HCT116 (cell line): ENCODE measurements at regions not wholly inside any gene's neighbourhood (a gene's known extent, or its start where the extent isn't known, plus 50 kb on each side); places are given as distances from the start of the nearest gene placed in this dataset.

Experiments used
- ATAC-seq: fragments of 200-7000 bp; cut with Tn5 transposase; 2 replicates; pipeline ENCODE4 v1.9.1; 2020; ENCODE audit warnings: mild to moderate bottlenecking, moderate library complexity
- BruUV-seq: library from RNA; stranded (reverse); fragments of 400-500 nt; replicated peaks from 2 replicates; lab custom pipeline; 2021; lab: Mats Ljungman, UMichigan
- CTCF ChIA-PET: fragments of 300-600 bp; sonication (Branson Sonifier 250); formaldehyde crosslinking; loops from one replicate; lab custom pipeline; 2021; ENCODE audit warnings: antibody characterized with exemption; lab: Charles Lee
- POLR2A ChIA-PET: fragments of 300-600, 350-600 bp; sonication (Branson Sonifier 250); formaldehyde crosslinking; loops from one replicate; lab custom pipeline; 2021; ENCODE audit warnings: antibody characterized with exemption; lab: Charles Lee
- RAD21 ChIA-PET, 2 experiments: fragments of 300-600 bp; sonication (Branson Sonifier 250); formaldehyde crosslinking; loops; one replicate each; lab custom pipeline; 2023; ENCODE audit warnings: low total read pairs in 2 of 2; ENCODE audit not compliant: uncharacterized antibody in 2 of 2, unreplicated experiment in 2 of 2, low non-redundant PET in 1 of 2; lab: Charles Lee
- DNase-seq: peaks from one replicate; pipeline ENCODE4 v3.0.0-alpha.2; 2010; ENCODE audit warnings: low read depth, low spot score
- H2AFZ ChIP-seq: fragments of 200-600 bp; shearing (Covaris generic), sonication (generic); 2 replicates; pipeline ENCODE4 v1.6.1; 2017; ENCODE audit warnings: low read depth, mixed run types, mixed read lengths, antibody characterized with exemption, low read length; ENCODE audit not compliant: poor library complexity, severe bottlenecking
- H3K27ac ChIP-seq: 2 replicates; pipeline ENCODE4 v1.5.1; 2012; ENCODE audit warnings: low read depth, low read length
- H3K27me3 ChIP-seq: fragments of 200-600 bp; sonication (generic); 2 replicates; pipeline ENCODE4 v1.6.1; 2016; ENCODE audit warnings: mixed run types, low read length, mixed read lengths; ENCODE audit not compliant: insufficient read depth
- H3K36me3 ChIP-seq, 2 experiments: fragments of 200-500 bp in 1 of 2; fragments of 200-600 bp in 1 of 2; sonication (Bioruptor generic) in 1 of 2; sonication (generic) in 1 of 2; 2 replicates each; pipeline versions ENCODE4 v1.5.1 to v1.6.1; 2014 to 2016; ENCODE audit warnings: low read length in 2 of 2, inconsistent platforms in 1 of 2, mixed read lengths in 1 of 2, mixed run types in 1 of 2; ENCODE audit not compliant: insufficient read depth in 2 of 2, control insufficient read depth in 1 of 2
- H3K4me1 ChIP-seq, 2 experiments: fragments of 200-600 bp in 1 of 2; sonication (generic) in 1 of 2; 2 replicates each; pipeline versions ENCODE4 v1.5.1 to v1.6.1; 2012 to 2017; ENCODE audit warnings: low read length in 2 of 2, inconsistent platforms in 1 of 2, mild to moderate bottlenecking in 1 of 2, mixed read lengths in 1 of 2, mixed run types in 1 of 2, moderate library complexity in 1 of 2; ENCODE audit not compliant: insufficient read depth in 2 of 2, control insufficient read depth in 1 of 2
- H3K4me2 ChIP-seq: fragments of 200-600 bp; sonication (generic); 2 replicates; pipeline ENCODE4 v1.6.1; 2017; ENCODE audit warnings: mixed run types, low read length, mixed read lengths
- H3K4me3 ChIP-seq, 2 experiments: fragments of 200-600 bp in 1 of 2; sonication (generic) in 1 of 2; replicated peaks in 1 of 2; 2 replicates each; pipeline ENCODE4 v1.5.1; 2011 to 2016; ENCODE audit warnings: low read length in 2 of 2, control low read depth in 1 of 2, low read depth in 1 of 2, mild to moderate bottlenecking in 1 of 2, mixed read lengths in 1 of 2, mixed run types in 1 of 2
- H3K79me2 ChIP-seq: fragments of 200-600 bp; sonication (generic); 2 replicates; pipeline ENCODE4 v1.6.1; 2017; ENCODE audit warnings: mild to moderate bottlenecking, mixed run types, low read length, moderate library complexity, mixed read lengths; ENCODE audit not compliant: insufficient read depth
- H3K9ac ChIP-seq: fragments of 200-600 bp; sonication (generic); 2 replicates; pipeline ENCODE4 v1.6.1; 2016; ENCODE audit warnings: low read length, mixed read lengths
- H3K9me2 ChIP-seq: fragments of 200-600 bp; sonication (generic), shearing (Covaris generic); 2 replicates; pipeline ENCODE4 v1.6.1; 2017; ENCODE audit warnings: mixed run types, mild to moderate bottlenecking, moderate library complexity; ENCODE audit not compliant: insufficient read depth
- H3K9me3 ChIP-seq, 2 experiments: fragments of 200-500 bp in 1 of 2; fragments of 200-600 bp in 1 of 2; sonication (Bioruptor generic) in 1 of 2; sonication (generic) in 1 of 2; 2 replicates each; pipeline ENCODE4 v1.6.1; 2014 to 2017; ENCODE audit warnings: low read length in 2 of 2, mixed read lengths in 2 of 2, inconsistent platforms in 1 of 2, low read depth in 1 of 2, mild to moderate bottlenecking in 1 of 2, mixed run types in 1 of 2, moderate library complexity in 1 of 2; ENCODE audit not compliant: control insufficient read depth in 1 of 2, insufficient read depth in 1 of 2
- H4K20me1 ChIP-seq: fragments of 200-600 bp; sonication (generic), shearing (Covaris generic); 2 replicates; pipeline ENCODE4 v1.6.1; 2017; ENCODE audit warnings: mixed run types, mild to moderate bottlenecking, moderate library complexity; ENCODE audit not compliant: insufficient read depth
- EZH2 ChIP-seq: fragments of 200-600 bp; sonication (generic); IDR thresholded peaks from 2 replicates; pipeline ENCODE4 v1.6.1; 2017; ENCODE audit warnings: antibody characterized with exemption, mixed run types
- EZH2phosphoT487 ChIP-seq: fragments of 200-600 bp; IDR thresholded peaks from 2 replicates; pipeline ENCODE4 v1.6.1; 2018; ENCODE audit warnings: antibody characterized with exemption, borderline replicate concordance
- FOSL1 ChIP-seq: IDR thresholded peaks from 2 replicates; pipeline ENCODE4 v1.6.1; 2012; ENCODE audit warnings: low read depth
- SIN3A ChIP-seq: IDR thresholded peaks from 2 replicates; pipeline ENCODE4 v1.6.1; 2012; ENCODE audit warnings: low read depth
- SRF ChIP-seq: IDR thresholded peaks from 2 replicates; pipeline ENCODE4 v1.6.1; 2012; ENCODE audit warnings: low read depth
- TCF7L2 ChIP-seq: IDR thresholded peaks from 2 replicates; pipeline ENCODE4 v1.7.0; 2011; ENCODE audit warnings: borderline replicate concordance, inconsistent platforms; ENCODE audit not compliant: insufficient read depth, insufficient read length; ENCODE audit errors: extremely low read depth
- ZNF274 ChIP-seq: fragments of 200-500 bp; sonication (Bioruptor generic); IDR thresholded peaks from 2 replicates; pipeline ENCODE4 v1.6.1; 2014; ENCODE audit warnings: mild to moderate bottlenecking, low read depth, low read length, inconsistent platforms
- intact Hi-C: fragments of 100-400 bp; cut with micrococcal nuclease; formaldehyde crosslinking; loops from 2 replicates; pipeline ENCODE4 v1.10.0; 2022
- TF ChIP-seq, protein P1 (sequence below), 3 experiments: fragments of 200-600 bp in 1 of 3; sonication (generic) in 1 of 3; IDR thresholded peaks in 2 of 3; conservative IDR thresholded peaks in 1 of 3; 2 replicates each; pipeline ENCODE4 v1.5.1; 2012 to 2017; ENCODE audit warnings: low read depth in 2 of 3, low read length in 2 of 3, antibody characterized with exemption in 1 of 3, borderline replicate concordance in 1 of 3, control low read depth in 1 of 3, mild to moderate bottlenecking in 1 of 3, mixed read lengths in 1 of 3, mixed run types in 1 of 3, moderate library complexity in 1 of 3; ENCODE audit not compliant: insufficient read depth in 1 of 3
- TF ChIP-seq, protein P2 (sequence below): IDR thresholded peaks from 2 replicates; pipeline ENCODE4 v1.6.1; 2012
- TF ChIP-seq, protein P3 (sequence below): IDR thresholded peaks from 2 replicates; pipeline ENCODE4 v1.6.1; 2012
- TF ChIP-seq, protein P4 (sequence below): IDR thresholded peaks from 2 replicates; pipeline ENCODE4 v1.6.1; 2012; ENCODE audit warnings: low read depth

DNA sequence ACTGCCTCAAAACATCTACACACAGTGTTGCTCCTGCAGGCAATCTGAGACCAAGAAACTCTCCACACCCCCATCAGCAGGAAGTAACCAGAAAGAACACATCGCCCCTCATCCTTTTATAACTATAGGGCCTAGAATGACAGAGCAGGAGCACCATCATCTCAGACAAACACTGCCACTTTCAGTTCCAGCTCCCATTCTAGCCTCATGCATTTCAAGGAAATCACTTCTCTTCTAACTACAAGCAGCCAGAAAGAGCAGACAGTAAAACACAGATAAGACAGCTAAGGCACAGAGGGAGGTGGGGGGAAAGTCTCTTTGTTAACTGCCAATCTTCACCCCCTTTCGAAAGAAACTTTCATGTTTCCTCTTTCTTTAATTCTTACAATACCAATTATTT, 102.6 kb upstream of the TENT5D start:
- TF ChIP-seq SRF = no peak
- TF ChIP-seq, protein P1, sequence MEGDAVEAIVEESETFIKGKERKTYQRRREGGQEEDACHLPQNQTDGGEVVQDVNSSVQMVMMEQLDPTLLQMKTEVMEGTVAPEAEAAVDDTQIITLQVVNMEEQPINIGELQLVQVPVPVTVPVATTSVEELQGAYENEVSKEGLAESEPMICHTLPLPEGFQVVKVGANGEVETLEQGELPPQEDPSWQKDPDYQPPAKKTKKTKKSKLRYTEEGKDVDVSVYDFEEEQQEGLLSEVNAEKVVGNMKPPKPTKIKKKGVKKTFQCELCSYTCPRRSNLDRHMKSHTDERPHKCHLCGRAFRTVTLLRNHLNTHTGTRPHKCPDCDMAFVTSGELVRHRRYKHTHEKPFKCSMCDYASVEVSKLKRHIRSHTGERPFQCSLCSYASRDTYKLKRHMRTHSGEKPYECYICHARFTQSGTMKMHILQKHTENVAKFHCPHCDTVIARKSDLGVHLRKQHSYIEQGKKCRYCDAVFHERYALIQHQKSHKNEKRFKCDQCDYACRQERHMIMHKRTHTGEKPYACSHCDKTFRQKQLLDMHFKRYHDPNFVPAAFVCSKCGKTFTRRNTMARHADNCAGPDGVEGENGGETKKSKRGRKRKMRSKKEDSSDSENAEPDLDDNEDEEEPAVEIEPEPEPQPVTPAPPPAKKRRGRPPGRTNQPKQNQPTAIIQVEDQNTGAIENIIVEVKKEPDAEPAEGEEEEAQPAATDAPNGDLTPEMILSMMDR (IDR thresholded peaks at IDR 0.05 in 2 of 3, conservative IDR thresholded peaks at IDR 0.05 in 1 of 3; ENCODE audit: borderline replicate concordance in 1 of 3, insufficient read depth in 1 of 3, low read depth in 2 of 3, low read length in 2 of 3) = no peak
- no peak for TF ChIP-seq EZH2phosphoT487
- no peak for TF ChIP-seq FOSL1
- no peak for TF ChIP-seq EZH2
- no peak for TF ChIP-seq ZNF274
- TF ChIP-seq, protein P2, sequence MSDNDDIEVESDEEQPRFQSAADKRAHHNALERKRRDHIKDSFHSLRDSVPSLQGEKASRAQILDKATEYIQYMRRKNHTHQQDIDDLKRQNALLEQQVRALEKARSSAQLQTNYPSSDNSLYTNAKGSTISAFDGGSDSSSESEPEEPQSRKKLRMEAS = no peak
- TF ChIP-seq, protein P3, sequence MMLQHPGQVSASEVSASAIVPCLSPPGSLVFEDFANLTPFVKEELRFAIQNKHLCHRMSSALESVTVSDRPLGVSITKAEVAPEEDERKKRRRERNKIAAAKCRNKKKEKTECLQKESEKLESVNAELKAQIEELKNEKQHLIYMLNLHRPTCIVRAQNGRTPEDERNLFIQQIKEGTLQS = no peak
- TF ChIP-seq, protein P4, sequence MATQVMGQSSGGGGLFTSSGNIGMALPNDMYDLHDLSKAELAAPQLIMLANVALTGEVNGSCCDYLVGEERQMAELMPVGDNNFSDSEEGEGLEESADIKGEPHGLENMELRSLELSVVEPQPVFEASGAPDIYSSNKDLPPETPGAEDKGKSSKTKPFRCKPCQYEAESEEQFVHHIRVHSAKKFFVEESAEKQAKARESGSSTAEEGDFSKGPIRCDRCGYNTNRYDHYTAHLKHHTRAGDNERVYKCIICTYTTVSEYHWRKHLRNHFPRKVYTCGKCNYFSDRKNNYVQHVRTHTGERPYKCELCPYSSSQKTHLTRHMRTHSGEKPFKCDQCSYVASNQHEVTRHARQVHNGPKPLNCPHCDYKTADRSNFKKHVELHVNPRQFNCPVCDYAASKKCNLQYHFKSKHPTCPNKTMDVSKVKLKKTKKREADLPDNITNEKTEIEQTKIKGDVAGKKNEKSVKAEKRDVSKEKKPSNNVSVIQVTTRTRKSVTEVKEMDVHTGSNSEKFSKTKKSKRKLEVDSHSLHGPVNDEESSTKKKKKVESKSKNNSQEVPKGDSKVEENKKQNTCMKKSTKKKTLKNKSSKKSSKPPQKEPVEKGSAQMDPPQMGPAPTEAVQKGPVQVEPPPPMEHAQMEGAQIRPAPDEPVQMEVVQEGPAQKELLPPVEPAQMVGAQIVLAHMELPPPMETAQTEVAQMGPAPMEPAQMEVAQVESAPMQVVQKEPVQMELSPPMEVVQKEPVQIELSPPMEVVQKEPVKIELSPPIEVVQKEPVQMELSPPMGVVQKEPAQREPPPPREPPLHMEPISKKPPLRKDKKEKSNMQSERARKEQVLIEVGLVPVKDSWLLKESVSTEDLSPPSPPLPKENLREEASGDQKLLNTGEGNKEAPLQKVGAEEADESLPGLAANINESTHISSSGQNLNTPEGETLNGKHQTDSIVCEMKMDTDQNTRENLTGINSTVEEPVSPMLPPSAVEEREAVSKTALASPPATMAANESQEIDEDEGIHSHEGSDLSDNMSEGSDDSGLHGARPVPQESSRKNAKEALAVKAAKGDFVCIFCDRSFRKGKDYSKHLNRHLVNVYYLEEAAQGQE = no peak
- no peak for TF ChIP-seq SIN3A
- TF ChIP-seq TCF7L2 = no peak

More for the DNA sequence above, 102.6 kb upstream of the TENT5D start:
- Histone ChIP-seq H3K27ac (no peak overlapping the region), H3K9ac (no peak overlapping the region), H3K9me3 (no peaks in the 10 kb centered on the region), H3K27me3 (no peaks in the 10 kb centered on the region), H3K9me2 (no peaks in the 10 kb centered on the region), H3K79me2 (no peaks in the 10 kb centered on the region), H3K36me3 (no peaks in the 10 kb centered on the region), H3K4me2 (no peak overlapping the region), H3K4me3 (no peak overlapping the region), H2AFZ (no peak overlapping the region), H4K20me1 (no peaks in the 10 kb centered on the region), H3K4me1 (no peaks in the 10 kb centered on the region)
- BruUV-seq = no TSS peak
- ChIA-PET CTCF (no interaction called here), RAD21 (no interaction called here), POLR2A (no interaction called here)
- no peak for DNase-seq
- ATAC-seq = no peak
- intact Hi-C loops = no loop called here
